Natural killer cell (primary cell): ENCODE measurements at regions not wholly inside any gene's neighbourhood (a gene's known extent, or its start where the extent isn't known, plus 50 kb on each side); places are given as distances from the start of the nearest gene placed in this dataset.
"Not testable (repeated sequence)": the region's sequence is repeated elsewhere in the genome, so short reads cannot be mapped to it uniquely, and the experiment has no call there.

Source experiments
- ATAC-seq, 3 donors: fragments of 150-1000 bp in 2 of 3; fragments of 200-7000 bp in 1 of 3; cut with Tn5 transposase; 1 replicate in 1 of 3; 2 replicates in 2 of 3; pipeline ENCODE4 v1.10.0; 2021; ENCODE audit warnings: mild to moderate bottlenecking in 2 of 3, moderate library complexity in 2 of 3
- DNase-seq, 2 donors: peaks; one replicate each; pipeline versions ENCODE4 v3.0.0 to v3.0.0-alpha.2; 2013 to 2021; ENCODE audit warnings: mixed read lengths in 1 of 2
- H3K27ac ChIP-seq: one replicate; pipeline ENCODE4 v1.5.1; 2013; ENCODE audit warnings: mild to moderate bottlenecking, low read length
- H3K27me3 ChIP-seq: one replicate; pipeline ENCODE4 v1.6.1; 2013; ENCODE audit warnings: low read length; ENCODE audit not compliant: control insufficient read depth, insufficient read depth
- H3K36me3 ChIP-seq: one replicate; pipeline ENCODE4 v1.6.1; 2013; ENCODE audit warnings: low read length; ENCODE audit not compliant: control insufficient read depth, insufficient read depth
- H3K4me1 ChIP-seq: one replicate; pipeline ENCODE4 v1.6.1; 2013; ENCODE audit warnings: low read length; ENCODE audit not compliant: control insufficient read depth, insufficient read depth
- H3K4me3 ChIP-seq: one replicate; pipeline ENCODE4 v1.5.1; 2013; ENCODE audit warnings: low read length
- H3K9me3 ChIP-seq: one replicate; pipeline ENCODE4 v1.6.1; 2013; ENCODE audit warnings: low read length; ENCODE audit not compliant: control insufficient read depth, insufficient read depth
- H3K27ac Mint-ChIP-seq, 2 donors: one replicate each; pipeline ENCODE4 v1.8.0; 2022; ENCODE audit warnings: mild to moderate bottlenecking in 2 of 2, mixed read lengths in 2 of 2, moderate library complexity in 1 of 2
- H3K27me3 Mint-ChIP-seq, 2 donors: one replicate each; pipeline ENCODE4 v1.8.0; 2022; ENCODE audit warnings: low read depth in 2 of 2, mixed read lengths in 2 of 2
- H3K36me3 Mint-ChIP-seq: one replicate; pipeline ENCODE4 v1.8.0; 2022; ENCODE audit warnings: mixed read lengths
- H3K4me1 Mint-ChIP-seq, 2 donors: one replicate each; pipeline ENCODE4 v1.8.0; 2022; ENCODE audit warnings: mixed read lengths in 2 of 2
- H3K4me3 Mint-ChIP-seq: one replicate; pipeline ENCODE4 v1.8.0; 2022; ENCODE audit warnings: mild to moderate bottlenecking, moderate library complexity, mixed read lengths
- H3K9me3 Mint-ChIP-seq, 2 donors: one replicate each; pipeline ENCODE4 v1.8.0; 2022; ENCODE audit warnings: mixed read lengths in 2 of 2
- WGBS: methylation state at CpG from one replicate; pipeline ENCODE4 v1.1.7; 2013; ENCODE audit warnings: missing lambda C conversion rate; ENCODE audit not compliant: insufficient coverage; 5-methylcytosine and 5-hydroxymethylcytosine counted together
- intact Hi-C: fragments of 100-400 bp; cut with micrococcal nuclease; formaldehyde crosslinking; loops from one replicate; pipeline ENCODE4 v1.14.2; 2022
- TF ChIP-seq, protein P1 (sequence below): fragments of 200-600 bp; IDR thresholded peaks from one replicate; pipeline ENCODE4 v1.8.0; 2022; ENCODE audit warnings: antibody characterized with exemption

DNA sequence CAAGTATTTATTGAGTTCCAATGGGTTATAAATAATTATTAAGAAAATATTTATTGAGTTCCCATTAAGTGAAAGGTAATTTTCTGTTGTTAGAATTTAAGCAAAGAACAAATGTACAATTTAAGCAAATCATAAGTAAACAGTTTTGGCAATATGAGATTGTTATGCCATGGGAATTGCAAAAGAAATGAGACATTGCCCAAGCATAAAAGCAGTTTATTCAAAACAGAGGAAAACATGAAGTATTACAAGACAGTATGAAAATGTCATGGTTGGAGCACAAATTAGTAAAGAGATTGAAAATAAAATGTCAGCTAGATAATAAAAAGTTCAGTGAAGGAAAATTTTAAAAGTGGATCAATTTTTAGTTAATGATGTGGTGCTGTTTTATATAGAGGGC lies 706.1 kb upstream of the EPHA5 start:
- Mint-ChIP-seq H3K27ac (no peak overlapping the region), H3K36me3 (no peaks in the 10 kb centered on the region), H3K4me1 (no peaks in the 10 kb centered on the region), H3K9me3 (peaks cover 3 to 9% of the 10 kb centered on the region in 2 donors), H3K4me3 (no peak overlapping the region), H3K27me3 (no peaks in the 10 kb centered on the region)
- TF ChIP-seq, protein P1, sequence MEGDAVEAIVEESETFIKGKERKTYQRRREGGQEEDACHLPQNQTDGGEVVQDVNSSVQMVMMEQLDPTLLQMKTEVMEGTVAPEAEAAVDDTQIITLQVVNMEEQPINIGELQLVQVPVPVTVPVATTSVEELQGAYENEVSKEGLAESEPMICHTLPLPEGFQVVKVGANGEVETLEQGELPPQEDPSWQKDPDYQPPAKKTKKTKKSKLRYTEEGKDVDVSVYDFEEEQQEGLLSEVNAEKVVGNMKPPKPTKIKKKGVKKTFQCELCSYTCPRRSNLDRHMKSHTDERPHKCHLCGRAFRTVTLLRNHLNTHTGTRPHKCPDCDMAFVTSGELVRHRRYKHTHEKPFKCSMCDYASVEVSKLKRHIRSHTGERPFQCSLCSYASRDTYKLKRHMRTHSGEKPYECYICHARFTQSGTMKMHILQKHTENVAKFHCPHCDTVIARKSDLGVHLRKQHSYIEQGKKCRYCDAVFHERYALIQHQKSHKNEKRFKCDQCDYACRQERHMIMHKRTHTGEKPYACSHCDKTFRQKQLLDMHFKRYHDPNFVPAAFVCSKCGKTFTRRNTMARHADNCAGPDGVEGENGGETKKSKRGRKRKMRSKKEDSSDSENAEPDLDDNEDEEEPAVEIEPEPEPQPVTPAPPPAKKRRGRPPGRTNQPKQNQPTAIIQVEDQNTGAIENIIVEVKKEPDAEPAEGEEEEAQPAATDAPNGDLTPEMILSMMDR, result no peak
- Histone ChIP-seq H3K27ac (no peak overlapping the region), H3K27me3 (no peaks in the 10 kb centered on the region), H3K4me1 (no peaks in the 10 kb centered on the region), H3K9me3 (no peaks in the 10 kb centered on the region), H3K4me3 (no peak overlapping the region), H3K36me3 (no peaks in the 10 kb centered on the region)
- ATAC-seq (no peak), DNase-seq (no peak)
- intact Hi-C loops, result no loop called here

GRCh38 chr4:66373268-66373667 lies 703.0 kb upstream of the EPHA5 start:
- H3K9me3 ChIP-seq, result no peaks in the 10 kb centered on the region
- Mint-ChIP-seq H3K27ac (no peak overlapping the region), H3K27me3 (no peaks in the 10 kb centered on the region), H3K9me3 (peaks cover 2 to 12% of the 10 kb centered on the region in 2 donors), H3K36me3 (no peaks in the 10 kb centered on the region), H3K4me3 (no peak overlapping the region), H3K4me1 (no peaks in the 10 kb centered on the region)
- DNase-seq (no peak), ATAC-seq (no peak)
- no peaks in the 10 kb centered on the region for H3K4me1 ChIP-seq
- H3K4me3 ChIP-seq, result no peak overlapping the region
- no peak overlapping the region for H3K27ac ChIP-seq
- H3K27me3 ChIP-seq, result no peaks in the 10 kb centered on the region
- H3K36me3 ChIP-seq, result no peaks in the 10 kb centered on the region
- TF ChIP-seq, protein P1, result no peak
- intact Hi-C loops, result no loop called here

DNA sequence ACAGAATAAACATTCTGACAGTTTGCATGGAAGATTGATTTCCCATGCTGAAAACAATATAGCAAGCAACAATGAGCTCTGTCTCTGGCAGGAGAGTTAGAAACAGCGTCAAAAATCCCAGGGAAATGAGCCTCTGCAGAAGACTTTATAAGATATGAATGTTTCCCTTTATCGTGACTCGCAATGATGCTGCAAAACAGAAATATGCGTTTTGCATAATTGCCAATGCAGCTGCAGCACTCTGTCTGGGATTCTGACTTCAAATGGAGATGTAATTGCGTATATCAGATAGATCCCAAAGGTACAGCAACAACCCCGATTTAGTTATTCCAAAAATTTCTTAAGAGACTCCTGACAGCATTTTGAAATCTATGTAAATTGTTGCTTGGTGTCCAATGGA lies 702.4 kb upstream of the EPHA5 start:
- no peaks in the 10 kb centered on the region for H3K27me3 Mint-ChIP-seq
- H3K36me3 ChIP-seq, result no peaks in the 10 kb centered on the region
- H3K27ac Mint-ChIP-seq, result no peak overlapping the region
- H3K27me3 ChIP-seq, result no peaks in the 10 kb centered on the region
- intact Hi-C loops, result no loop called here
- H3K9me3 ChIP-seq, result no peaks in the 10 kb centered on the region
- ATAC-seq (no peak), DNase-seq (no peak)
- peaks cover 2 to 12% of the 10 kb centered on the region in 2 donors for H3K9me3 Mint-ChIP-seq
- H3K36me3 Mint-ChIP-seq, result no peaks in the 10 kb centered on the region
- no peak overlapping the region for H3K27ac ChIP-seq
- H3K4me3 ChIP-seq, result no peak overlapping the region
- H3K4me3 Mint-ChIP-seq, result no peak overlapping the region
- TF ChIP-seq, protein P1, result no peak
- no peaks in the 10 kb centered on the region for H3K4me1 Mint-ChIP-seq
- no peaks in the 10 kb centered on the region for H3K4me1 ChIP-seq
- 86% methylated on average over 6 of the region's 6 CpGs for whole genome bisulfite sequencing

- H3K27me3 Mint-ChIP-seq, result no peaks in the 10 kb centered on the region
- H3K4me3 ChIP-seq, result no peak overlapping the region
- no peak overlapping the region for H3K4me3 Mint-ChIP-seq
- TF ChIP-seq, protein P1, result no peak
- no peak overlapping the region for H3K27ac Mint-ChIP-seq
- H3K4me1 ChIP-seq, result no peaks in the 10 kb centered on the region
- peaks cover 2 to 15% of the 10 kb centered on the region in 2 donors for H3K9me3 Mint-ChIP-seq
- 87% methylated on average over 7 of the region's 10 CpGs for WGBS
- no peak for DNase-seq
- no peaks in the 10 kb centered on the region for H3K27me3 ChIP-seq
- H3K9me3 ChIP-seq, result no peaks in the 10 kb centered on the region
- H3K36me3 ChIP-seq, result no peaks in the 10 kb centered on the region
- H3K4me1 Mint-ChIP-seq, result no peaks in the 10 kb centered on the region
- intact Hi-C loops, result no loop called here
- H3K27ac ChIP-seq, result no peak overlapping the region
- no peaks in the 10 kb centered on the region for H3K36me3 Mint-ChIP-seq
- ATAC-seq, result no peak
Observed at GRCh38 chr4:66367043-66367660, 696.9 kb upstream of the EPHA5 start.

DNA sequence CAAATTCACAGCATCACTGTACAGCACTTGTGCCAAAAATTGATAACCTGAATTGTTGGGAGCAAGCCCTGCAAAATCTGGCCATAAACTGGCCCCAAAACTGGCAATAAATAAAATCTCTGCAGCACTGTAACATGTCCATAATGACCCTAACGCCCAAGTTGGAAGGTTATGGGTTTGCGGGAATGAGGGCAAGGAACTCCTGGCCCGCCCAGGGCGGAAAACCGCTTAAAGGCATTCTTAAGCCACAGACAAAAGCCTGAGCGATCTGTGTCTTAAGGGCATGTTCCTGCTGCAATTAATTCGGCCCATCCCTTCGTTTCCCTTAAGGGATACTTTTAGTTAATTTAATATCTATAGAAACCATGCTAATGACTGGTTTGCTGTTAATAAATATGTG lies 690.1 kb upstream of the EPHA5 start:
- H3K27ac Mint-ChIP-seq, DNase-seq, H3K27ac ChIP-seq, H3K27me3 ChIP-seq, H3K27me3 Mint-ChIP-seq, H3K36me3 Mint-ChIP-seq, ATAC-seq, H3K9me3 Mint-ChIP-seq, H3K9me3 ChIP-seq, H3K36me3 ChIP-seq, H3K4me3 ChIP-seq, intact Hi-C loops, H3K4me1 Mint-ChIP-seq, H3K4me3 Mint-ChIP-seq, H3K4me1 ChIP-seq: not testable (repeated sequence)
- 95% methylated on average over 5 of the region's 8 CpGs for WGBS
